ENCODE measurements at regions not wholly inside any gene's neighbourhood (a gene's known extent, or its start where the extent isn't known, plus 50 kb on each side); places are given as distances from the start of the nearest gene placed in this dataset.

DNA sequence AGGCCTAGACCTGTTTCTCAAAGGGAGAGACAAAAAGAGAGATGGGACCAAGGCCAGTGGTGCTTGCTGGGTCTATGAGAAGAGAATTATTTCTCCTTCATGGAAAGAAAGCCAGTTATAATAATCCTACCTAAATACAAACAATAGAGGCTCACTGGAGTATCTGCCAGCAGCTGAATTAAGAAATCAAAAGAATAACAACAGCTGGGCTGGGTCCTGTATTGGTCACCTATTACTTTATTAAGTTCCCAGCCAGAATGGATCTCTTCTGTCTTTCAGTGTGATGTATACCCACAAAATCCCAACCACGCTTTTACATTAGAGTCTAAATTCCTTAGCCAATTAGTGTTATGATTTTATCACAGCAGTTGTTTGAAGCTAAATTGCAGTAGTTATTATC is 297.8 kb upstream of the DACH1 start:
- TF ChIP-seq, protein P1, sequence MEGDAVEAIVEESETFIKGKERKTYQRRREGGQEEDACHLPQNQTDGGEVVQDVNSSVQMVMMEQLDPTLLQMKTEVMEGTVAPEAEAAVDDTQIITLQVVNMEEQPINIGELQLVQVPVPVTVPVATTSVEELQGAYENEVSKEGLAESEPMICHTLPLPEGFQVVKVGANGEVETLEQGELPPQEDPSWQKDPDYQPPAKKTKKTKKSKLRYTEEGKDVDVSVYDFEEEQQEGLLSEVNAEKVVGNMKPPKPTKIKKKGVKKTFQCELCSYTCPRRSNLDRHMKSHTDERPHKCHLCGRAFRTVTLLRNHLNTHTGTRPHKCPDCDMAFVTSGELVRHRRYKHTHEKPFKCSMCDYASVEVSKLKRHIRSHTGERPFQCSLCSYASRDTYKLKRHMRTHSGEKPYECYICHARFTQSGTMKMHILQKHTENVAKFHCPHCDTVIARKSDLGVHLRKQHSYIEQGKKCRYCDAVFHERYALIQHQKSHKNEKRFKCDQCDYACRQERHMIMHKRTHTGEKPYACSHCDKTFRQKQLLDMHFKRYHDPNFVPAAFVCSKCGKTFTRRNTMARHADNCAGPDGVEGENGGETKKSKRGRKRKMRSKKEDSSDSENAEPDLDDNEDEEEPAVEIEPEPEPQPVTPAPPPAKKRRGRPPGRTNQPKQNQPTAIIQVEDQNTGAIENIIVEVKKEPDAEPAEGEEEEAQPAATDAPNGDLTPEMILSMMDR (IDR thresholded peaks at IDR 0.05): no peak
- no peak for TF ChIP-seq EP300 (IDR thresholded peaks at IDR 0.05)
- TF ChIP-seq POLR2AphosphoS5 (IDR thresholded peaks at IDR 0.05): no peak
- TF ChIP-seq POLR2A (IDR thresholded peaks at IDR 0.05): no peak
- no peaks in the 10 kb centered on the region for H3K9me3 ChIP-seq
- H3K4me3 ChIP-seq: no peak overlapping the region
- H3K4me1 ChIP-seq: no peaks in the 10 kb centered on the region
- H3K27me3 ChIP-seq: no peaks in the 10 kb centered on the region
- H3K36me3 ChIP-seq: no peaks in the 10 kb centered on the region
- WGBS, 2 donors: 93 to 94% methylated on average over 1 of the region's 1 CpG
- intact Hi-C loops (cut with DNase I): no loop called here
- DNase-seq: no peak
- H3K27ac ChIP-seq: no peak overlapping the region

DNA sequence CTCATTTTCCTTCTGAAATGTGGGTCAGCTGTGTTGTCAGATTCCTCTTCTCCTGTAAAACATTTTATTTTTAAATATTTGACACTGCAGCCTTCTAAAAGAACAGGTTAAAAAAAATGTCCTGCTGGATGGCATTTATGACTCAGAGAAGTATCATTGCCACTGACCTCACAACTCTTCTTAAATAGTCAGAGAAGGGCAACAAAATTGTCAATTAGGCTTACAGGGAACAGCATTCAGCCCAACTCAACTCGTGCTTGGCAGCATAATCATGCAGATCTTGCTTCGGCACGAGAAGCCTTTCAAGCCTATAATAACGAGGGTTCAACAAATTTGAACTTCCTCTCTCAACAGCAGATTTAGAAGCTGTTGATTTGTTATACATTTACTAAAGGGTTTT is 296.7 kb upstream of the DACH1 start:
- TF ChIP-seq POLR2A (IDR thresholded peaks at IDR 0.05): no peak
- TF ChIP-seq EP300 (IDR thresholded peaks at IDR 0.05): no peak
- no peak for TF ChIP-seq POLR2AphosphoS5 (IDR thresholded peaks at IDR 0.05)
- TF ChIP-seq, protein P1 (IDR thresholded peaks at IDR 0.05): no peak
- intact Hi-C loops (cut with DNase I): no loop called here

DNA sequence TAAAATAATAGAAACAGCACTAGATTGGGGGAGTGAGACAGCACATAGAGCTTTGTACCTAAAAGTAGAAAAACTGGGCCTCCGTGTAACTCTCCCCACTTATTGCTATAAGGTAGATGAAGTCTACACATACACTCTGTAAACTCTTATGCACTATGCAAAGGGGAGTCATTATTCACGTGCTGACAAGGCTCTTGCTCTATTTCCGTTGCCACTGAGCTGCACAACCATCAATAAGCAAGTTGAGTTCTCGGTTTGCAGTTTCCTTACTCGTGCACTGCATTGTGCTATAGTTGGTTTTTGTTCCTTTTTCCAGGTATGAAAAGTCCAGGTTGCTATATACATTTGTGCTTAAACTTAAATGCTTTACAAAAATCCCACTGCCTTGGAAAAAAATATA is 294.0 kb upstream of the DACH1 start:
- no peaks in the 10 kb centered on the region for H3K36me3 ChIP-seq
- no peaks in the 10 kb centered on the region for H3K9me3 ChIP-seq
- no peak for TF ChIP-seq POLR2A (IDR thresholded peaks at IDR 0.05)
- TF ChIP-seq EP300 (IDR thresholded peaks at IDR 0.05): no peak
- no peak for TF ChIP-seq POLR2AphosphoS5 (IDR thresholded peaks at IDR 0.05)
- TF ChIP-seq, protein P1 (IDR thresholded peaks at IDR 0.05): no peak
- no peak overlapping the region for H3K27ac ChIP-seq
- no peak for DNase-seq
- no peaks in the 10 kb centered on the region for H3K4me1 ChIP-seq
- H3K4me3 ChIP-seq: no peak overlapping the region
- WGBS, 2 donors: 81 to 92% methylated on average over 5 of the region's 5 CpGs
- intact Hi-C loops (cut with DNase I): no loop called here
- H3K27me3 ChIP-seq: no peaks in the 10 kb centered on the region

More for the DNA sequence above, 296.7 kb upstream of the DACH1 start:
- 71 to 74% methylated on average over 4 of the region's 4 CpGs for WGBS, 2 donors
- Histone ChIP-seq H3K4me3 (no peak overlapping the region), H3K27me3 (no peaks in the 10 kb centered on the region), H3K4me1 (no peaks in the 10 kb centered on the region), H3K36me3 (no peaks in the 10 kb centered on the region), H3K27ac (no peak overlapping the region), H3K9me3 (no peaks in the 10 kb centered on the region)
- no peak for DNase-seq

DNA sequence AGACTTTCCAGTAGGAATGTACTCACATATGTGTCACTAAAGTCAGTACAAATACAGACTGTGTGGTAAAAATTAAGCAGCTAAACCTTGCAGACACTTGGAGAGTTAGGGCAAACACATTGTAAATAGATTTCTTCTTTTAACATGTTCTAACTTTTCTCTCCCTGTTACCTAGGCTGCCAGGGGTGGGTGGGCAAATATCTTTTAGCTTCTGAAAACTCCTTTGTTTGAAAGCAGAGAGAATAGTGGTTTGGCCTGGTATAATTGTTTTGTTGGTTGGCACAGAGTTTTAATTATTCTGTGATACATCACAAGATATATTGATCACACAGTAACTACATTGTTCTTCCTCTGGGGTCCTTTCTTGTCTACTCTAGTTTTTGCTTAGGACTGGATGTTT is 289.8 kb upstream of the DACH1 start:
- no peaks in the 10 kb centered on the region for H3K27me3 ChIP-seq
- no peaks in the 10 kb centered on the region for H3K36me3 ChIP-seq
- no peaks in the 10 kb centered on the region for H3K4me1 ChIP-seq
- H3K27ac ChIP-seq: no peak overlapping the region
- DNase-seq: no peak
- intact Hi-C loops (cut with DNase I): no loop called here
- TF ChIP-seq, protein P1 (IDR thresholded peaks at IDR 0.05): no peak
- TF ChIP-seq POLR2AphosphoS5 (IDR thresholded peaks at IDR 0.05) (no peak), POLR2A (IDR thresholded peaks at IDR 0.05) (no peak), EP300 (IDR thresholded peaks at IDR 0.05) (no peak)
- H3K4me3 ChIP-seq: no peak overlapping the region
- no peaks in the 10 kb centered on the region for H3K9me3 ChIP-seq

GRCh38 chr13:72153272-72153671 is 286.3 kb upstream of the DACH1 start:
- Histone ChIP-seq H3K9me3 (no peaks in the 10 kb centered on the region), H3K4me1 (no peaks in the 10 kb centered on the region), H3K36me3 (no peaks in the 10 kb centered on the region), H3K4me3 (no peak overlapping the region), H3K27ac (no peak overlapping the region), H3K27me3 (no peaks in the 10 kb centered on the region)
- TF ChIP-seq EP300 (IDR thresholded peaks at IDR 0.05) (no peak), POLR2AphosphoS5 (IDR thresholded peaks at IDR 0.05) (no peak), POLR2A (IDR thresholded peaks at IDR 0.05) (no peak)
- TF ChIP-seq, protein P1 (IDR thresholded peaks at IDR 0.05): no peak
- 87 to 90% methylated on average over 1 of the region's 1 CpG for WGBS, 2 donors
- intact Hi-C loops (cut with DNase I): no loop called here
- no peak for DNase-seq

All from sigmoid colon (tissue), 6 donors.